ENCODE measurements at regions not wholly inside any gene's neighbourhood (a gene's known extent, or its start where the extent isn't known, plus 50 kb on each side); places are given as distances from the start of the nearest gene placed in this dataset.

GRCh38 chr3:170778240-170779217 is 91.5 kb downstream of the RPL22L1 start:
- no peak for TF ChIP-seq CTCF (conservative IDR thresholded peaks at IDR 0.05; ENCODE audit: low read depth, low read length)
- TF ChIP-seq EZH2 (IDR thresholded peaks at IDR 0.05; ENCODE audit: borderline replicate concordance, low read depth, low read length, poor library complexity, severe bottlenecking): no peak

Measured in A673 (cell line).